Kidney (tissue), 13 donors: ENCODE measurements at regions not wholly inside any gene's neighbourhood (a gene's known extent, or its start where the extent isn't known, plus 50 kb on each side); places are given as distances from the start of the nearest gene placed in this dataset.
"Not testable (repeated sequence)": the region's sequence is repeated elsewhere in the genome, so short reads cannot be mapped to it uniquely, and the experiment has no call there.

Experiments
- DNase-seq, 5 donors: peaks; one replicate each; pipeline ENCODE4 v3.0.0-alpha.2; 2013 to 2020
- FAIRE-seq: peaks from 2 replicates; lab custom pipeline; 2012; peaks lifted over from hg19 to GRCh38; lab: Jason Lieb, UNC
- H3K27ac ChIP-seq, 2 donors: one replicate each; pipeline ENCODE4 v1.7.0; 2013; ENCODE audit warnings: low read depth in 2 of 2, low read length in 2 of 2, inconsistent platforms in 1 of 2
- H3K27me3 ChIP-seq: one replicate; pipeline ENCODE4 v1.7.1; 2013; ENCODE audit warnings: low read length, inconsistent platforms; ENCODE audit not compliant: control insufficient read depth, insufficient read depth
- H3K36me3 ChIP-seq, 3 donors: one replicate each; pipeline versions ENCODE4 v1.7.0 to v1.7.1; 2013; ENCODE audit warnings: low read length in 3 of 3, control low read depth in 1 of 3, inconsistent platforms in 1 of 3; ENCODE audit not compliant: insufficient read depth in 3 of 3, control insufficient read depth in 2 of 3
- H3K4me1 ChIP-seq, 3 donors: one replicate each; pipeline versions ENCODE4 v1.7.0 to v1.7.1; 2013; ENCODE audit warnings: low read length in 3 of 3, inconsistent platforms in 1 of 3, low read depth in 1 of 3; ENCODE audit not compliant: control insufficient read depth in 2 of 3, insufficient read depth in 2 of 3
- H3K4me3 ChIP-seq, 3 donors: one replicate each; pipeline versions ENCODE4 v1.7.0 to v1.8.1; 2013; ENCODE audit warnings: low read length in 3 of 3, control low read depth in 1 of 3, inconsistent platforms in 1 of 3
- H3K9ac ChIP-seq, 3 donors: one replicate each; pipeline versions ENCODE4 v1.7.0 to v1.7.1; 2013; ENCODE audit warnings: low read length in 3 of 3, control low read depth in 1 of 3, inconsistent platforms in 1 of 3
- H3K9me3 ChIP-seq, 3 donors: one replicate each; pipeline versions ENCODE4 v1.7.0 to v1.7.1; 2013; ENCODE audit warnings: low read length in 3 of 3, control low read depth in 1 of 3, inconsistent platforms in 1 of 3; ENCODE audit not compliant: control insufficient read depth in 2 of 3, insufficient read depth in 1 of 3
- CTCF ChIP-seq: IDR thresholded peaks from 3 replicates; pipeline ENCODE4 v1.5.1; 2012; ENCODE audit warnings: mild to moderate bottlenecking, moderate library complexity, borderline replicate concordance; ENCODE audit not compliant: insufficient read depth; ENCODE audit errors: extremely low read depth
- intact Hi-C: fragments of 100-400 bp; cut with DNase I; formaldehyde crosslinking; loops from one replicate; pipeline ENCODE4 v1.11.1; 2022
- donor health status: control.
- donor health status: control.
- donor health status: control.
- donor health status: control.
- donor health status: control.
- donor health status: DM: yes; HTN: yes; CAD: no.
- donor health status: Normal renal cell carcinoma (clear cell type).

- TF ChIP-seq CTCF = no peak
- Histone ChIP-seq H3K9ac (no peak overlapping the region), H3K27me3 (no peaks in the 10 kb centered on the region), H3K36me3 (no peaks in the 10 kb centered on the region), H3K9me3 (no peaks in the 10 kb centered on the region), H3K4me1 (no peaks in the 10 kb centered on the region), H3K4me3 (no peak overlapping the region), H3K27ac (no peak overlapping the region)
- FAIRE-seq (no peak), DNase-seq (no peak)
- intact Hi-C loops = no loop called here
These were observed 158.3 kb upstream of the CACNA1E start for GRCh38 chr1:181324797-181325616.

GRCh38 chr1:181325765-181326164 is 157.6 kb upstream of the CACNA1E start:
- H3K9me3 ChIP-seq, DNase-seq, H3K36me3 ChIP-seq, H3K4me1 ChIP-seq, H3K27ac ChIP-seq, FAIRE-seq, H3K4me3 ChIP-seq, intact Hi-C loops, H3K27me3 ChIP-seq, H3K9ac ChIP-seq: not testable (repeated sequence)

DNA sequence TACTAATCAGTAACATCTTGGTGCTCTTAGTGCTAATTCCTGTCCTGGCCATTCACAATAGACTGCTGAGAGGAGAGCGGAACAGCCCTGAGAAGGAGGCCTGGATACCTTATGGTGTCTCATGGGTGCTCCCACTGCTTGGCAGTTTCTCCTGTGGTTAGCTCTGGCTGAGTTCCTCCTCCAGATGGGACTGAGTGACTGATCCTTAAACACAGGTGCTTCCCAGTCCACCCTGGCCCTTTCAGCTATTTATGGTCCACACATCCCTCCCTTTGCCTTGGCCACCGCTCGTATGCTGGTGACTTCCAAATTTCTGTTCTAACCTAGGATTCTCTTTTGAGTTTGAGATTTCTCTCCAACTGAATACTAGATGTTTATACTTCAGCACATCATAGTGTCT is 157.0 kb upstream of the CACNA1E start:
- Histone ChIP-seq H3K4me3 (no peak overlapping the region), H3K9me3 (no peaks in the 10 kb centered on the region), H3K9ac (no peak overlapping the region), H3K36me3 (no peaks in the 10 kb centered on the region), H3K27me3 (no peaks in the 10 kb centered on the region), H3K4me1 (no peaks in the 10 kb centered on the region), H3K27ac (no peak overlapping the region)
- no peak for TF ChIP-seq CTCF
- intact Hi-C loops = no loop called here
- no peak for FAIRE-seq
- no peak for DNase-seq

DNA sequence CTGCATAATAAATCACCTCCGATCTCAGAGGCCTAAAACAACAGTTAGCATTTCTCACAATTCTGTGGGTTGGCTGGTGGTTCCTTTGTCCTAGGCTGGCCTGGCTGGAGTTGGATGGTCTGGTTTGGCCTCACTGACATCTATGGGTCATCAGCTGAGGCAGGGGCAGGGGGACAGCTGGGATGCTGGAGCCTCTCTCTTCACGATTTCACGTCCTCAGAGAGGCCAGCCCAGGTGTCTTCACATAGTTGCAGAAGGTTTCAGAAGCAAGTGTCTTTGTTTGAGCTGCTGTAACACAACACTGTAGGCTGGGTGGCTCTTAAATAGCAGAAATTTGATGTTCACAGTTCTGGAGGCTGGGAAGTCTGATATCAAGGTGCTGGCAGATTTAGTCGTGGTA is 155.5 kb upstream of the CACNA1E start:
- Histone ChIP-seq H3K4me3 (no peak overlapping the region), H3K27me3 (no peaks in the 10 kb centered on the region), H3K9me3 (no peaks in the 10 kb centered on the region), H3K4me1 (no peaks in the 10 kb centered on the region), H3K27ac (no peak overlapping the region), H3K36me3 (no peaks in the 10 kb centered on the region), H3K9ac (no peak overlapping the region)
- no peak for TF ChIP-seq CTCF
- FAIRE-seq (no peak), DNase-seq (no peak)
- intact Hi-C loops = no loop called here
